HuH-7.5 (cell line): ENCODE measurements at regions not wholly inside any gene's neighbourhood (a gene's known extent, or its start where the extent isn't known, plus 50 kb on each side); places are given as distances from the start of the nearest gene placed in this dataset.
"Not testable (repeated sequence)": the region's sequence is repeated elsewhere in the genome, so short reads cannot be mapped to it uniquely, and the experiment has no call there.

ENCODE experiments used
- DNase-seq: peaks from one replicate; pipeline ENCODE4 v3.0.0; 2011; ENCODE audit warnings: low spot score

DNA sequence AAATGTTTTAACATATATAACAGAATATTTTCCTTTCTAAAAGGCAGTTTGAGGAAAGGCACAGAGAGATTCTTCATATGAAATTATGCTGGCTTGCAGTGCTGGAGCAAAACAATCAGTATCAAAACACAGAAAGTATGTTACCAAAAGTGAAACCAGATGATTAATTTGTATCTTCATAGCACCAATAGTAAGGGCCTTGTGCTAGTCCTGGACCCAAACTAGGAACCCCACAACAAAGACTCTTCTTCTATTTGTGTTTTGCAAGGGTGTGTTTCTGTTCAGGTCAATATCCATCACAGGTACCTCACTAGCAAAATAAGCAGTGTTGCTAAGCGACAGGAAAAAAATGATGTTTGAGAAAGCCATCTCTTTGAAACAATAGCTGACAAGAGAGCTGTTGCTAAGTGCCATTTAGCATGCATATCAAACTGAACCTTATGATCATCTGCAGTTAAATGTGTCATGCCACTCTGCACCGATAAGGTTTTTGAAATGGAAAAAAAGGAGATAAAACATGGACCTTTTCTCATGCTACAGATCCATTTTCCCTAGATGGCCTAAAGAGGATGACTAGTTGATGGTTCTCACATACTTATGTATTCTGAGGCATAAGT is 196.2 kb upstream of the ALG10 start:
- DNase-seq, result no peak

DNA sequence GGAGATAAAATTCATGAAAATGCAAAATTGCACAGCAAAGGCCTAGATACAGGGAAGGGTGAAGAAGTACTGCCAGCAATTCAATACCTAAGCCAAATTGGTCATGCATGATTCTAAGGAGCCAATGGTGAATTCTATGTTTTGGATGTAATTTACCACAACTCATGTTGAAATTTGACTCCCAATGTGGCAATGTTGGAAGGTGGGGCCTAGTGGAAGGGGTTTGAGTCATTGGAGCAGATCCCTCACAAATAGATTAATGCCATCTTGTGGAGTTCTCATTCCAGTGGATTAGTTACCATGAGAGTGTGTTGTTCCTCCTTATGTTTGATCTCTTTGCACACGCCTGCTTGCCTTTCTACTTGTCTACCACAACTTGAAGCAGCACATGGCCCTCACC is 194.0 kb upstream of the ALG10 start:
- DNase-seq, result no peak

DNA sequence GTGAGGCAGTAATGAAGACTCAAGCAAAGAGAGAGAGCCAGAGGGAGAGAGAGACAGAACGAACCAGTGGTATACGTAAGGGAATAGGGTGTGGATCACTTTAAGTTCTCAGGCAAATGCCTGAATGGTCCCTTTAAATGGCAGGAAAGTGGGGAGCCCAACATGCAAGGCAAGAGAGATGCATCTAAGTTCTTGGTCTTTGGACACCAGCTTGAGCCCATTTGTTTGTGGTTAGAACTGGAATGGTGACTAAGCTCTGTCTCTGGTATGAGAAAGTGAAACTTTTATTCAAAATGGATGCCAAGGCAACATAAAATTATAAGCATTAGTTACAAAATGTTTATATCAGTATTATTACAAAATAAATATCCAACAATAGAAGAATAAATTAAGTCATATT is 192.2 kb upstream of the ALG10 start:
- DNase-seq, result no peak

DNA sequence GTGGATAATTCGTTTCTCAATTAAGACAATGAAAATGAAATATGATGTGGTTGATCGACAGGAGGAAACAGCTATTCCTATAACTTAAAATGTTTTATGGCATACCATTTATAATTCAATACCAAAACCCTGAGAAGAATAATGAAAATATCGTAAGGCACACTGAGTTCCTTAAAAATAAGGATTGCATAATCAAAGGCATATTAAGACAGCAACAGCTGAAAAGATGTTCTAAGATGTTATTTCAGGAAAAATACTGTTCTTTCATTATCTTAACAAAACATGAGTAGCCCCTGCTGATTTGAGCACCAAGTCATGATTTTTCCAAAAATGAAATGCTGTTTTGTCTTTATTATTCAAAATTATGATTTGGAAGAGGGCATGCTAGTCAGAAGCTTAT is 189.4 kb upstream of the ALG10 start:
- no peak for DNase-seq

DNA sequence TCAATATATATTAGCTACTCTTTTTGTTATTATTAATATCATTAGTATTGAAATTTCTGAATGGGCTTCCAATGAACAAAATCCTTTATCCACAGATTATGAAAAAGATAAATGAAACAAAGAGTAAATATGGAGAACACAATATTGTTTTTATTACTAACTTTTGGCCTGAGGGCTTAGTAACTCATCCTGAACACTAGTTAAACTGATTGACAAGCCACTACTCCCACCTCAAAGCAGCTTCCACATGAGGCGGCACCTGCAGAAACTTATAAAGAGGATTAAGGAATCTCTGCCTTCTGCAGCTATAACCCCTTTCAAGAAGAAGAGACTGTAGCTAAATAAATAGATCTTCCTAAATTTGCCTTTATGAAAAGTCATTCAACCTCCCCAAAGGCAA is 187.6 kb upstream of the ALG10 start:
- no peak for DNase-seq

DNA sequence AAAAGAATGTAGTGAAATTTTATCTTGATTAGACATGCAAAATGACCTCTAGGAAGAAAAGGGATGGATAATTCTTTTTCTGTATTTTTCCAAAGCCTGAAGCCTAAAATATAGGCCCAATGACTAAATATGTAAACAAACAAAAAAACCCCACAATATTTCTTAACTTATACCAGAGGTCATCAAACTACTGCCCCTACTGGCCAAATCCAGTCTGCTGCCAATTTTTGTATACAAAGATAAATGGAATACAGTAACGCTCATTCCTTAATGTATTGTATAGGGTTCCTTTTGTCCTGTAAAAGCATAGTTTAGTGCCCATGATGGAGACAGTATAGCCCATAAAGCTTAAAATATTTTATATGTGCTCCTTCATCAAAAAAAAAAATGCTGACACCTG is 145.7 kb upstream of the ALG10 start:
- no peak for DNase-seq

DNA sequence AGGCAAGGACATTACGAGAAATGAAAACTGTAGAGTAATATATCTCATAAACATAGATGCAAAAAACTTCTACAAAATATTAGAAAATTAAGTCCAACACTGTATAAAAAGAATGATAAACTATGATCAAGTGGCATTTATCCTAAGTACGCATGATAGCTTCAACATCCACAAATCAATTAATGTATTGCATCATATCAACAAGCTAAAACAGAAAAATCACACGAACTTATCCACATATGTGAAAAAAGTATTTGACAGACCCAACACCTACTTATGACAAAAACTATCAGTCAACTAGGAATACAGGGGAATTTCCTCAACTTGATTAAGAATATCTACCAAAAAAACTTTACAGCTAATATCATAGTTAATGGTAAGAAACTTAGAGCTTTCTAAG is 129.9 kb upstream of the ALG10 start:
- DNase-seq, result no peak

DNA sequence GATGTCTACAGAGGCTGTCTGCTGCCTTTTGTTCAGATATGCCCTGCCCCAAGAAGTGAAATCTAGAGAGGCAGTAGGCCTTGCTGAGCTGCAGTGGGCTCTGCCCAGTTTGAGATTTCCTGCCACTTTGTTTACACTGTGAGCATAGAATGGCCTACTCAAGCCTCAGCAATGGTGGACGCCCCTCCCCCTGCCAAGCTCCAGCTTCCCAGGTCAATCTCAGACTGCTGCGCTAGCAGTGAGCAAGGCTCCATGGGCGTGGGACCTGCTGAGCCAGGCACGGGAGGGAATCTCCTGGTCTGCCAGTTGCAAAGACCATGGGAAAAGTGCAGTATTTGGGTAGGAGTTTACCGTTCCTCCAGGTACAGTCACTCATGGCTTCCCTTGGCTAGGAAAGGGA is 101.8 kb upstream of the ALG10 start:
- DNase-seq, result not testable (repeated sequence)

DNA sequence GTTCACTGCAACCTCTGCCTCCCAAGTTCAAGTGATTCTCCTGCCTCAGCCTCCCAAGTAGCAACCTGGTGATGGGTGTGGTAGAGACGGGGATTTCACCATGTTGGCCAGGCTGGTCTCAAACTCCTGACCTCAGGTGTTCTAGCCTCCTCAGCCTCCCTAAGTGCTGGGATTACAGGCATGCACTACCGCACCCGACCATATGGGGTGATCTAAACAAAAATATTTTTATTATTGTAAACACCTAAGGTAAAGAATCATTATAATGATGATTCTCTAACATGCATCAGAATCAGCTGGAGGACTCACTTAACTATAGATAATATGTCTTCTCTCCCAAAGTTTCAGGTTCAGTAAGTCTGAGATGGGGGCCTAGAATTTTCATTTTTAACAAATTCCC is 96.2 kb upstream of the ALG10 start:
- no peak for DNase-seq

DNA sequence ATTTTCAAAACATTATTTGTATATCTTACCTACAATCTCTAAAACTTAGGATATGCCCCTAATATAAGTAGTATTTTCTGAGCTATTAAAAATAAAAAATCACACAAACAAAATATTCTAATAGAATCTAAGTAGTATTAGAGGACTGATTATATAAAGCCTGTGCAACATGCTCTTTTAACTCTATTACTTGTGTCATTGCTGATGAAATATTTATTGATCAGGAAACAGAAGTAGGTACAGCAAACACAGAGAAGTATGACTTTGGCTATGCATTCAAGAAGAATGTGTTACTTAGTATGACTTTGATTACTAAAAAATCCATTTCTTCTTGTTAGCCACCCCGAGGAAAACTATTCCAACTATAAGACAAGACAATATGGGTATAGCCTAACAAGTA is 84.6 kb upstream of the ALG10 start:
- not testable (repeated sequence) for DNase-seq

DNA sequence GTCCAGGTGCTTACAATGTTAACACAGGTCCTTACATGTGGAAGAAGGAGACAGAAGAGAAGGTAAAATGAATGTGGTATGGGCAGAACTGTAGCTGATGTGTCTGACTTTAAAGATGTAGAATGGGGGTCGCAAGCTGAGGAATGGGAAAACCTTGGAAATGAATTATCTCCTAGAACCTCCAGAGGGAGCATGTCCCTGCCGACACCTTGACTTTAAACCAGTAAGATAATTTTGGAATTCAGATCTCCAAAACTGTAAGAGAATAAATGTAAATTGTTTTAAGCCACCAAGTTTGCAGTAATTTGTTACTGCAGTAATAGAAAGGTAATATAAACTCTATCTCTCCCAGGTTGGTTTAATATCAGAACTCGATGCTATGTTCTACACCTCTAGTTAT is 80.1 kb upstream of the ALG10 start:
- DNase-seq, result no peak

DNA sequence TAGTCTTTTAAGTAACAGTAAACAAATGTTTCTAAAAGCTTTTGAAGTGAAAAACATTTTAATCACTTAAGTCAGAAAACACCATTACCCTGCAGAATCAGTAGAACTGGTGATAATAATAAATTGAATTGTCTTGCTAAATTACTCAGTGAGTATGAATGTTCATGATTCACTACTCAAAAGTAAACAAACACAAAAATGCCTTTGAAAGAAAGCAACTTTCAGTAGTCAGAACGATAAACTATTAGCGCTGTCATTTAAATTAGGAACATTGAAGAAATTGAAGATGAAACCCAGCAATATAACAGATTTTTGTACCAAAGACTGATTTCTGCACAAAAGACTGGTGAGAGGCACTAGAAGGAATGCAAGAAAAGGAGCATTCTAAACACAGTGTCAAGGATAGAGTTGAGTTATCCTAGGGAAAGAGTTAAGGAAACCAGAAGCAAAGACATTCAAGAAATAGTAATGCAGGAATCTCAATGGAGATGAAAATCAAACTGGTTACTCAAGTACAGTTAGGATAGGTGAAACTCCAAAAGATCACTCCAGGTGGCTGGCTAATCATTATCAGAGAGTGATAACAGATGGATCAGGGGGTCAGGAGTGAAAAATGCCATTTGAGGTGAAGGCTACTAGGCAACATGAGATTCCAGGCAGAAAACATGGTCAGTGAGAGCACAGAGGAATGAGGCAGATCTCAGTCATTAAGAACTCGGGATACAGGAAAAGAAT is 77.4 kb upstream of the ALG10 start:
- no peak for DNase-seq

DNA sequence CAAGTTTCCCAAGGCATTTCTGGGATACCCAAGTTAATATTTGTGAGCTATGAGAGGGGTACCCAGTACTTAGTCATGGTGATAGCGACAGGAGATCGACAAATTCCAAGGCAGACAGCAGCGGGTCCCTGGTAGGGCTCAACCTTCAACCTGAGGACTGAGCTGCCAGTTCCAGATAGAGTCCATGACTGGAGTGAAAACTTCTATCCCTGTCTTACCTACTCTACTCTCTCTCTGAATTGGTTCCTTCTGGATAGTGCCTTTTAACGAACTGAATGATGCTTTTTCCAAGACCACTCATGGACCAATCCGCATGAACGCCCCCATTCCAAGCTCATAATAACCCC is 76.9 kb upstream of the ALG10 start:
- DNase-seq, result no peak

DNA sequence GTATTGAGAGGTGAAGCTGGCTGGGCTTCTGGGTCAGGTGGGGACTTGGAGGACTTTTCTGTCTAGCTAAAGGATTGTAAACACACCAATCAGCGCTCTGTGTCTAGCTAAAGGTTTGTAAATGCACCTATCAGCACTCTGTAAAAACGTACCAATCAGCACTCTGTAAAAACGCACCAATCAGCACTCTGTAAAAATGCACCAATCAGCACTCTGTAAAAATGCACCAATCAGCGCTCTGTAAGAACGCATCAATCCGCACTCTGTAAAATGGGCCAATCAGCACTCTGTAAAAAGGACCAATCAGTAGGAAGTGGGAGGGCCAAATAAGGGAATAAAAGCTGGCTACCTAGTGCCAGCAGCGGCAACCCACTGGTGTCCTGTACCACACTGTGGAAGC is 56.1 kb upstream of the ALG10 start:
- not testable (repeated sequence) for DNase-seq

DNA sequence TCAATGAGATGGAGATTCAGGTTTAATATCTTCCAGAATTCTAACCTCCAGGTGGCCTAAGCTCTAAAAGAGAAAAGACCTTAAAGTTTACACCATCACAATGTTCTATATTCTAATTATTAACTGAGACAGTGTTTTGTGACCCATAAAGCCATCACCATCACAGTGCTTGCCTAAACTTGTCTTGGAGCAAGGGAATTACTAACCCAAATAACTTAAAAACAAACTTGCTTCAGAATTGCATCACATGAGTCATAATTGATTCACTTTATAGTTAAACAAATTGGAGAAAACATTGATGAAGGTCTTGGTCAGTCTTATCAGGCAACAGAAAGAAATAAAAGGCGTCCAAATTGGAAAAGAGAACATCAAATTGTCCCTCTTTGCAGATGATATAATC is 54.5 kb upstream of the ALG10 start:
- DNase-seq, result no peak
